ENCODE measurements at regions not wholly inside any gene's neighbourhood (a gene's known extent, or its start where the extent isn't known, plus 50 kb on each side); places are given as distances from the start of the nearest gene placed in this dataset.

GRCh38 chr2:153218851-153219250 is 259.7 kb downstream of the RPRM start:
- TF ChIP-seq, protein P1, sequence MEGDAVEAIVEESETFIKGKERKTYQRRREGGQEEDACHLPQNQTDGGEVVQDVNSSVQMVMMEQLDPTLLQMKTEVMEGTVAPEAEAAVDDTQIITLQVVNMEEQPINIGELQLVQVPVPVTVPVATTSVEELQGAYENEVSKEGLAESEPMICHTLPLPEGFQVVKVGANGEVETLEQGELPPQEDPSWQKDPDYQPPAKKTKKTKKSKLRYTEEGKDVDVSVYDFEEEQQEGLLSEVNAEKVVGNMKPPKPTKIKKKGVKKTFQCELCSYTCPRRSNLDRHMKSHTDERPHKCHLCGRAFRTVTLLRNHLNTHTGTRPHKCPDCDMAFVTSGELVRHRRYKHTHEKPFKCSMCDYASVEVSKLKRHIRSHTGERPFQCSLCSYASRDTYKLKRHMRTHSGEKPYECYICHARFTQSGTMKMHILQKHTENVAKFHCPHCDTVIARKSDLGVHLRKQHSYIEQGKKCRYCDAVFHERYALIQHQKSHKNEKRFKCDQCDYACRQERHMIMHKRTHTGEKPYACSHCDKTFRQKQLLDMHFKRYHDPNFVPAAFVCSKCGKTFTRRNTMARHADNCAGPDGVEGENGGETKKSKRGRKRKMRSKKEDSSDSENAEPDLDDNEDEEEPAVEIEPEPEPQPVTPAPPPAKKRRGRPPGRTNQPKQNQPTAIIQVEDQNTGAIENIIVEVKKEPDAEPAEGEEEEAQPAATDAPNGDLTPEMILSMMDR (IDR thresholded peaks at IDR 0.05) = no peak
- no peak for TF ChIP-seq POLR2AphosphoS5 (IDR thresholded peaks at IDR 0.05; ENCODE audit: low read depth, low read length)
- no peak for TF ChIP-seq SIN3A (IDR thresholded peaks at IDR 0.05; ENCODE audit: borderline replicate concordance, insufficient read depth, low read depth, low read length)
- TF ChIP-seq, protein P2, sequence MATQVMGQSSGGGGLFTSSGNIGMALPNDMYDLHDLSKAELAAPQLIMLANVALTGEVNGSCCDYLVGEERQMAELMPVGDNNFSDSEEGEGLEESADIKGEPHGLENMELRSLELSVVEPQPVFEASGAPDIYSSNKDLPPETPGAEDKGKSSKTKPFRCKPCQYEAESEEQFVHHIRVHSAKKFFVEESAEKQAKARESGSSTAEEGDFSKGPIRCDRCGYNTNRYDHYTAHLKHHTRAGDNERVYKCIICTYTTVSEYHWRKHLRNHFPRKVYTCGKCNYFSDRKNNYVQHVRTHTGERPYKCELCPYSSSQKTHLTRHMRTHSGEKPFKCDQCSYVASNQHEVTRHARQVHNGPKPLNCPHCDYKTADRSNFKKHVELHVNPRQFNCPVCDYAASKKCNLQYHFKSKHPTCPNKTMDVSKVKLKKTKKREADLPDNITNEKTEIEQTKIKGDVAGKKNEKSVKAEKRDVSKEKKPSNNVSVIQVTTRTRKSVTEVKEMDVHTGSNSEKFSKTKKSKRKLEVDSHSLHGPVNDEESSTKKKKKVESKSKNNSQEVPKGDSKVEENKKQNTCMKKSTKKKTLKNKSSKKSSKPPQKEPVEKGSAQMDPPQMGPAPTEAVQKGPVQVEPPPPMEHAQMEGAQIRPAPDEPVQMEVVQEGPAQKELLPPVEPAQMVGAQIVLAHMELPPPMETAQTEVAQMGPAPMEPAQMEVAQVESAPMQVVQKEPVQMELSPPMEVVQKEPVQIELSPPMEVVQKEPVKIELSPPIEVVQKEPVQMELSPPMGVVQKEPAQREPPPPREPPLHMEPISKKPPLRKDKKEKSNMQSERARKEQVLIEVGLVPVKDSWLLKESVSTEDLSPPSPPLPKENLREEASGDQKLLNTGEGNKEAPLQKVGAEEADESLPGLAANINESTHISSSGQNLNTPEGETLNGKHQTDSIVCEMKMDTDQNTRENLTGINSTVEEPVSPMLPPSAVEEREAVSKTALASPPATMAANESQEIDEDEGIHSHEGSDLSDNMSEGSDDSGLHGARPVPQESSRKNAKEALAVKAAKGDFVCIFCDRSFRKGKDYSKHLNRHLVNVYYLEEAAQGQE (IDR thresholded peaks at IDR 0.05; ENCODE audit: insufficient read depth in 1 of 2, low read depth in 2 of 2, low read length in 1 of 2) = no peak
- TF ChIP-seq TCF7L2 (IDR thresholded peaks at IDR 0.05; ENCODE audit: low read depth, low read length) = no peak

All from Panc1 (cell line).